ENCODE measurements at regions not wholly inside any gene's neighbourhood (a gene's known extent, or its start where the extent isn't known, plus 50 kb on each side); places are given as distances from the start of the nearest gene placed in this dataset.

DNA sequence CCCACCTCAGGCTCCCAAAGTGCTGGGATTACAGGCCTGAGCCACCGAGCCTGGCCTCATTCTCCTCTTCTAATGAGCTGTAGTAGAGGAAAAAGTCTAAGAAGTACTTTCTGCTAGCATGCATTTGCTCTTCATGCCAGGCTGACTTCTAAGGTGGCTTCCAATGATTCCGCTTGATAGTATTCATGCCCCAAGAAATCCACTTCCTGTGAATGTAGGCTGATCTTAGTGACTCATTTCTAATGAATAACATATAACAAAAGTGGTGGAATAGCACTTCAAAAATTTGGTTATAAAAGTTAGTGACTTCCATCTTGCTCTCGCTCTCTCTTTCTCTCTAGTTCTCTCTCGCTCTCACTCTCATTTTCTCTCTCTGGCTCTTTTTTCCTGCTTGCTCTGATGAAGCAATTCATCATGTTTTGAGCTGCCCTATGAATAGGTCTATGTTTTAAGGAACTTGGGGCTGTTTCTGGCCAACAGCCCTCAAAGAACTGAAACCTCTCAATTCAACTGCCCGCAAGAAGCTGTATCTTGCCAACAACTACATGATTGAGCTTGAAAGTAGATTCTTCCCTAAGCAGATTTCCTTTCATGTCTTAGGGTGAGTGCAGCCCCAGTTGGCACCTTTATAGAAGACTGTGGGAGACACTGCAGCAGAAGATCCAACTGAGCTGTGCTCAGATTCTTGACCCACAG, 282.9 kb downstream of the RMST start:
- Histone ChIP-seq H3K4me3 (no peak overlapping the region), H3K27ac (no peak overlapping the region), H3K9me3 (ENCODE audit: low read depth, low read length) (no peaks in the 10 kb centered on the region), H3K9ac (ENCODE audit: insufficient read length) (no peak overlapping the region), H3K36me3 (ENCODE audit: insufficient read depth, low read length) (no peaks in the 10 kb centered on the region)
- TF ChIP-seq FOXP2 (optimal IDR thresholded peaks at IDR 0.05; ENCODE audit: control extremely low read depth, extremely low read length, insufficient read depth) (no peak), EZH2 (IDR thresholded peaks at IDR 0.05) (no peak), POLR2AphosphoS5 (IDR thresholded peaks at IDR 0.05; ENCODE audit: borderline replicate concordance, low read depth, low read length) (no peak)
- DNase-seq (ENCODE audit: low read depth, low spot score): no peak

- H3K27ac ChIP-seq: no peak overlapping the region
- TF ChIP-seq FOXP2 (optimal IDR thresholded peaks at IDR 0.05; ENCODE audit: control extremely low read depth, extremely low read length, insufficient read depth) (no peak), POLR2AphosphoS5 (IDR thresholded peaks at IDR 0.05; ENCODE audit: borderline replicate concordance, low read depth, low read length) (no peak), EZH2 (IDR thresholded peaks at IDR 0.05) (no peak)
- H3K36me3 ChIP-seq (ENCODE audit: insufficient read depth, low read length): no peaks in the 10 kb centered on the region
- no peak overlapping the region for H3K9ac ChIP-seq (ENCODE audit: insufficient read length)
- no peak overlapping the region for H3K4me3 ChIP-seq
- DNase-seq (ENCODE audit: low read depth, low spot score): no peak
- no peaks in the 10 kb centered on the region for H3K9me3 ChIP-seq (ENCODE audit: low read depth, low read length)
These were observed 285.7 kb downstream of the RMST start for GRCh38 chr12:97748298-97748697.

GRCh38 chr12:97751704-97752103, 289.1 kb downstream of the RMST start:
- Histone ChIP-seq H3K27ac (no peak overlapping the region), H3K9ac (ENCODE audit: insufficient read length) (no peak overlapping the region), H3K36me3 (ENCODE audit: insufficient read depth, low read length) (no peaks in the 10 kb centered on the region), H3K9me3 (ENCODE audit: low read depth, low read length) (no peaks in the 10 kb centered on the region), H3K4me3 (no peak overlapping the region)
- DNase-seq (ENCODE audit: low read depth, low spot score): no peak
- TF ChIP-seq FOXP2 (optimal IDR thresholded peaks at IDR 0.05; ENCODE audit: control extremely low read depth, extremely low read length, insufficient read depth): no peak

- DNase-seq (ENCODE audit: low read depth, low spot score): no peak
- no peaks in the 10 kb centered on the region for H3K9me3 ChIP-seq (ENCODE audit: low read depth, low read length)
- no peak overlapping the region for H3K27ac ChIP-seq
- no peaks in the 10 kb centered on the region for H3K36me3 ChIP-seq (ENCODE audit: insufficient read depth, low read length)
- TF ChIP-seq FOXP2 (optimal IDR thresholded peaks at IDR 0.05; ENCODE audit: control extremely low read depth, extremely low read length, insufficient read depth) (no peak), EZH2 (IDR thresholded peaks at IDR 0.05) (no peak), POLR2AphosphoS5 (IDR thresholded peaks at IDR 0.05; ENCODE audit: borderline replicate concordance, low read depth, low read length) (no peak)
- no peak overlapping the region for H3K4me3 ChIP-seq
- no peak overlapping the region for H3K9ac ChIP-seq (ENCODE audit: insufficient read length)
These were observed 289.5 kb downstream of the RMST start for GRCh38 chr12:97752129-97752528.

GRCh38 chr12:97753332-97753731, 290.7 kb downstream of the RMST start:
- Histone ChIP-seq H3K9me3 (ENCODE audit: low read depth, low read length) (no peaks in the 10 kb centered on the region), H3K27ac (no peak overlapping the region), H3K9ac (ENCODE audit: insufficient read length) (no peak overlapping the region), H3K36me3 (ENCODE audit: insufficient read depth, low read length) (no peaks in the 10 kb centered on the region), H3K4me3 (no peak overlapping the region)
- no peak for DNase-seq (ENCODE audit: low read depth, low spot score)
- TF ChIP-seq EZH2 (IDR thresholded peaks at IDR 0.05) (no peak), POLR2AphosphoS5 (IDR thresholded peaks at IDR 0.05; ENCODE audit: borderline replicate concordance, low read depth, low read length) (no peak)

- H3K4me3 ChIP-seq: no peak overlapping the region
- H3K9ac ChIP-seq (ENCODE audit: insufficient read length): no peak overlapping the region
- no peak overlapping the region for H3K27ac ChIP-seq
These were observed 291.7 kb downstream of the RMST start for GRCh38 chr12:97754306-97754705.

GRCh38 chr12:97756066-97756666, 293.6 kb downstream of the RMST start:
- Histone ChIP-seq H3K27ac (no peak overlapping the region), H3K9me3 (ENCODE audit: low read depth, low read length) (no peaks in the 10 kb centered on the region), H3K4me3 (no peak overlapping the region), H3K36me3 (ENCODE audit: insufficient read depth, low read length) (no peaks in the 10 kb centered on the region), H3K9ac (ENCODE audit: insufficient read length) (no peak overlapping the region)
- no peak for DNase-seq (ENCODE audit: low read depth, low spot score)
- no peak for TF ChIP-seq POLR2AphosphoS5 (IDR thresholded peaks at IDR 0.05; ENCODE audit: borderline replicate concordance, low read depth, low read length)
- TF ChIP-seq EZH2 (IDR thresholded peaks at IDR 0.05): no peak
- TF ChIP-seq FOXP2 (optimal IDR thresholded peaks at IDR 0.05; ENCODE audit: control extremely low read depth, extremely low read length, insufficient read depth): no peak

More at GRCh38 chr12:97754306-97754705, 291.7 kb downstream of the RMST start:
- no peaks in the 10 kb centered on the region for H3K36me3 ChIP-seq (ENCODE audit: insufficient read depth, low read length)
- no peak for DNase-seq (ENCODE audit: low read depth, low spot score)
- H3K9me3 ChIP-seq (ENCODE audit: low read depth, low read length): no peaks in the 10 kb centered on the region
- TF ChIP-seq FOXP2 (optimal IDR thresholded peaks at IDR 0.05; ENCODE audit: control extremely low read depth, extremely low read length, insufficient read depth) (no peak), POLR2AphosphoS5 (IDR thresholded peaks at IDR 0.05; ENCODE audit: borderline replicate concordance, low read depth, low read length) (no peak), EZH2 (IDR thresholded peaks at IDR 0.05) (no peak)

- no peak for DNase-seq (ENCODE audit: low read depth, low spot score)
- no peaks in the 10 kb centered on the region for H3K36me3 ChIP-seq (ENCODE audit: insufficient read depth, low read length)
- H3K27ac ChIP-seq: no peak overlapping the region
- no peak overlapping the region for H3K4me3 ChIP-seq
- H3K9ac ChIP-seq (ENCODE audit: insufficient read length): no peak overlapping the region
- TF ChIP-seq POLR2AphosphoS5 (IDR thresholded peaks at IDR 0.05; ENCODE audit: borderline replicate concordance, low read depth, low read length): no peak
- no peak for TF ChIP-seq EZH2 (IDR thresholded peaks at IDR 0.05)
- TF ChIP-seq FOXP2 (optimal IDR thresholded peaks at IDR 0.05; ENCODE audit: control extremely low read depth, extremely low read length, insufficient read depth): no peak
- no peaks in the 10 kb centered on the region for H3K9me3 ChIP-seq (ENCODE audit: low read depth, low read length)
These were observed 294.1 kb downstream of the RMST start for GRCh38 chr12:97756741-97757140.

Data from SK-N-MC (cell line).